ENCODE measurements at regions not wholly inside any gene's neighbourhood (a gene's known extent, or its start where the extent isn't known, plus 50 kb on each side); places are given as distances from the start of the nearest gene placed in this dataset.
"Not testable (repeated sequence)": the region's sequence is repeated elsewhere in the genome, so short reads cannot be mapped to it uniquely, and the experiment has no call there.

DNA sequence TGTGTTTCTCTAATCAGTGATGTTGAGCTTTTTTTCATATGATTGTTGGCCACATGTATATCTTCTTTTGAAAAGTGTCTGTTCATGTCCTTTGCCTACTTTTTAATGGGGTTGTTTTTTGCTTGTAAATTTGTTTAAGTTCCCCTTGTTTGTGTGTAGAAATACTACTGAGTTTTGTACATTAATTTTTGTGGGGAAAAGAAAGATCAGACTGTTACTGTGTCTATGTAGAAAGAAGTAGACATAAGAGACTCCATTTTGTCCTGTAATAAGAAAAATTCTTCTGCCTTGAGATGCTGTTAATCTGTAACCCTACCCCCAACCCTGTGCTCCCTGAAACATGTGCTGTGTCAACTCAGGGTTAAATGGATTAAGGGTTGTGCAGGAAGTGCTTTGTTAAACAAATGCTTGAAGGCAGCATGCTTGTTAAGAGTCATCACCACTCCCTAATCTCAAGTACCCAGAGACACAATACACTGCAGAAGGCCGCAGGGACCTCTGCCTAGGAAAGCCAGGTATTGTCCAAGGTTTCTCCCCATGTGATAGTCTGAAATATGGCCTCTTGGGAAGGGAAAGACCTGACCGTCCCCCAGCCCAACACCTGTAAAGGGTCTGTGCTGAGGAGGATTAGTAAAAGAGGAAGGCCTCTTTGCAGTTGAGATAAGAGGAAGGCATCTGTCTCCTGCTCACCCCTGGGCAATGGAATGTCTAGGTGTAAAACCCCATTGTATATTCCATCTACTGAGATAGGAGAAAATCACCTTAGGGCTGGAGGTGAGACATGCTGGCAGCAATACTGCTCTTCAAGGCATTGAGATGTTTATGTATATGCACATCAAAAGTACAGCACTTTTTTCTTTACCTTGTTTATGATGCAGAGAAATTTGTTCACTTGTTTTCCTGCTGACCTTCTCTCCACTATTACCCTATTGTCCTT lies 196.4 kb downstream of the JRKL start:
- ATAC-seq (ENCODE audit: low read depth); H3K9ac ChIP-seq (ENCODE audit: low read depth, low read length); H2BK15ac ChIP-seq (ENCODE audit: low read depth, low read length); H3K18ac ChIP-seq (ENCODE audit: low read depth, low read length); H3K14ac ChIP-seq (replicated peaks; ENCODE audit: low read depth, low read length); intact Hi-C loops (cut with micrococcal nuclease); H2BK20ac ChIP-seq (ENCODE audit: low read depth, low read length); H3K36me3 ChIP-seq (ENCODE audit: control insufficient read depth, insufficient read depth, low read length); H4K8ac ChIP-seq (ENCODE audit: low read depth in 2 of 2, low read length in 2 of 2); H2AK9ac ChIP-seq (replicated peaks; ENCODE audit: low read depth, low read length, poor library complexity); H3K56ac ChIP-seq (ENCODE audit: extremely low read depth, insufficient read depth, low read length); H2BK5ac ChIP-seq (ENCODE audit: low read depth, low read length, poor library complexity, severe bottlenecking); CTCF ChIA-PET; H4K5ac ChIP-seq (ENCODE audit: low read depth, low read length); H3K79me1 ChIP-seq (ENCODE audit: low read depth in 1 of 2, low read length in 2 of 2); DNase-seq; H3K4me2 ChIP-seq (ENCODE audit: low read depth, low read length); H3K4me3 ChIP-seq (ENCODE audit: insufficient read depth, low read depth, low read length); H4K91ac ChIP-seq (ENCODE audit: insufficient read depth, low read depth, low read length); H3K9me3 ChIP-seq (ENCODE audit: control insufficient read depth, insufficient read depth, low read length); H3K27ac ChIP-seq (ENCODE audit: insufficient read depth, low read length); H3K23ac ChIP-seq (ENCODE audit: low read depth, low read length); dilution Hi-C loops (cut with HindIII; ENCODE audit: low sequenced_read_pairs, unreplicated experiment); H4K20me1 ChIP-seq (ENCODE audit: insufficient read depth, low read length); POLR2A ChIA-PET (ENCODE audit: unreplicated experiment); H3K4me1 ChIP-seq (ENCODE audit: control insufficient read depth, insufficient read depth, low read length); BruUV-seq (replicated peaks); H3K4ac ChIP-seq (ENCODE audit: low read depth, low read length); H3K27me3 ChIP-seq (ENCODE audit: control insufficient read depth, insufficient read depth, low read length); H2AK5ac ChIP-seq (ENCODE audit: low read depth, low read length); H2AFZ ChIP-seq (replicated peaks; ENCODE audit: low read length, poor library complexity); in situ Hi-C loops (cut with MboI; ENCODE audit: low sequenced_read_pairs); H3K9me1 ChIP-seq (ENCODE audit: insufficient read depth, low read length); H2BK120ac ChIP-seq (ENCODE audit: low read depth, low read length): not testable (repeated sequence)
- no CpG with 5 or more reads among the region's 2 CpGs for WGBS, 2 experiments (ENCODE audit: extremely low coverage in 2 of 2, insufficient read length in 1 of 2)

DNA sequence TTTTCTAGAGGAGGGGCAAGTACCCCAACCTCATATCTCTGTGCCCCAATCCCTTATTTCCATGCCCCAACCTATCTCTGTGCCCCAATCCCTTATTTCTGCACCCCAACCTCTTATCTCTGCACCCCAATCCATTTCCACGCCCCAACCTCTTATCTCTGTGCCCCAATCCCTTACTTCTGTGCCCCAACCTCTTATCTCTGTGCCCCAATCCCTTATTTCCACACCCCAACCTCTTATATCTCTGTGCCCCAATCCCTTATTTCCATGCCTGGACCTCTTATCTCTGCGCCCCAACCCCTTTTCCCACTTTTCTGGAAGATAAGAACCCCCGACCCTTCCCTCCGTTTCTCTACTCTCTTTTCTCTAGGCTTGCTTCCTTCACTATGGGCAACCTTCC lies 199.0 kb downstream of the JRKL start:
- H2AK5ac ChIP-seq (ENCODE audit: low read depth, low read length); dilution Hi-C loops (cut with HindIII; ENCODE audit: low sequenced_read_pairs, unreplicated experiment): not testable (repeated sequence)

More for the DNA sequence above, 199.0 kb downstream of the JRKL start:
- H2BK120ac ChIP-seq (ENCODE audit: low read depth, low read length); DNase-seq; H2BK20ac ChIP-seq (ENCODE audit: low read depth, low read length); H2AK9ac ChIP-seq (replicated peaks; ENCODE audit: low read depth, low read length, poor library complexity); POLR2A ChIA-PET (ENCODE audit: unreplicated experiment); H3K27me3 ChIP-seq (ENCODE audit: control insufficient read depth, insufficient read depth, low read length); H3K4me2 ChIP-seq (ENCODE audit: low read depth, low read length); H3K79me1 ChIP-seq (ENCODE audit: low read depth in 1 of 2, low read length in 2 of 2); H4K8ac ChIP-seq (ENCODE audit: low read depth in 2 of 2, low read length in 2 of 2); H3K4ac ChIP-seq (ENCODE audit: low read depth, low read length); intact Hi-C loops (cut with micrococcal nuclease); H4K91ac ChIP-seq (ENCODE audit: insufficient read depth, low read depth, low read length); H3K9me1 ChIP-seq (ENCODE audit: insufficient read depth, low read length); H2BK15ac ChIP-seq (ENCODE audit: low read depth, low read length); BruUV-seq (replicated peaks); H3K56ac ChIP-seq (ENCODE audit: extremely low read depth, insufficient read depth, low read length); H3K4me3 ChIP-seq (ENCODE audit: insufficient read depth, low read depth, low read length); H3K27ac ChIP-seq (ENCODE audit: insufficient read depth, low read length); H3K14ac ChIP-seq (replicated peaks; ENCODE audit: low read depth, low read length); ATAC-seq (ENCODE audit: low read depth); H3K23ac ChIP-seq (ENCODE audit: low read depth, low read length); H3K9me3 ChIP-seq (ENCODE audit: control insufficient read depth, insufficient read depth, low read length); H4K5ac ChIP-seq (ENCODE audit: low read depth, low read length); H3K18ac ChIP-seq (ENCODE audit: low read depth, low read length); in situ Hi-C loops (cut with MboI; ENCODE audit: low sequenced_read_pairs); H2BK5ac ChIP-seq (ENCODE audit: low read depth, low read length, poor library complexity, severe bottlenecking); H4K20me1 ChIP-seq (ENCODE audit: insufficient read depth, low read length); CTCF ChIA-PET; H3K36me3 ChIP-seq (ENCODE audit: control insufficient read depth, insufficient read depth, low read length); H3K4me1 ChIP-seq (ENCODE audit: control insufficient read depth, insufficient read depth, low read length); H3K9ac ChIP-seq (ENCODE audit: low read depth, low read length); H2AFZ ChIP-seq (replicated peaks; ENCODE audit: low read length, poor library complexity): not testable (repeated sequence)
- 51% methylated on average over 4 of the region's 4 CpGs; no CpG with 5 or more reads in 1 of the 2 experiments for WGBS, 2 experiments (ENCODE audit: extremely low coverage in 2 of 2, insufficient read length in 1 of 2)

Measured in IMR-90 (cell line).